Adrenal gland (tissue), 5 donors: ENCODE measurements at regions not wholly inside any gene's neighbourhood (a gene's known extent, or its start where the extent isn't known, plus 50 kb on each side); places are given as distances from the start of the nearest gene placed in this dataset.

Source experiments
- POLR2A ChIP-seq, 2 donors: fragments of 450-650 bp; IDR thresholded peaks; one replicate each; pipeline ENCODE4 v1.6.1; 2017; ENCODE audit warnings: antibody characterized with exemption in 2 of 2, mild to moderate bottlenecking in 2 of 2, moderate library complexity in 1 of 2
- TF ChIP-seq, protein P1 (sequence below), 6 experiments: fragments of 450-650 bp in 4 of 6; fragments of 200-600 bp in 2 of 6; sonication (generic) in 1 of 6; IDR thresholded peaks; 1 replicate in 5 of 6; 2 replicates in 1 of 6; pipeline versions ENCODE4 v1.5.1 to v1.8.0; 2016 to 2021; ENCODE audit warnings: antibody characterized with exemption in 6 of 6, mild to moderate bottlenecking in 2 of 6, moderate library complexity in 1 of 6
- donor health status: DM: no; HTN: no; CAD: no.

DNA sequence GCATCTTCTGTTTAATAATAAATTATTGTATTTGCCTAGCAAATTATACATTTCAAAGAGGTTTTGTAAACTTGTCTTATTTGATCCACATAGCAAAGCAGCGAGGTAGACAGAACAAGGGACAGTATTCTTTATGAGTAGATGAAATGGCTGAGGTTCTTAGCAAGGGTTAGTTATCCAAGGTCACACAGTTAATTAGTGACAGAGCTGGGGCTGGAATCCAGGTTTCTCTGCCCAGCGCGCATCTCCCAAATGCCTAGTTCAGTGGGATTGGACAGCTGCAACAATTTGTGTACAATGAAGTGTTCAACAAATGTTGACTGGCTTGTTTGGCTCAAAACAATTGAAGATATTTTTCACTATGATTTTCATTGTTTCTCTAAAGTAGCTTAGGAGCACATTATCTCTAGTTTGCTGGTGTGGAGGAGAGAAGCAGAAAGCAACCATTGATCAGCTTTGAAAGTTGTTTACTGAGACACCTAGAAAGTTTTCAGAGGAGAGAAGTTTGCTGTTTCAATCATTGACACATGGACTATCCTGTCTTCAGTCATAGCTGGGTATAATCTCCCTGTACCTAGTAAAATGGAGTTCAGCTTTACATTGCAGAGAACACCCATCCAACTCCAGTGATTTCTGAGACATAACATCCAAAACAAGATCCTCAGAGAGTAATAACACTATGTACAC lies 270.6 kb downstream of the FAT3 start:
- TF ChIP-seq, protein P1, sequence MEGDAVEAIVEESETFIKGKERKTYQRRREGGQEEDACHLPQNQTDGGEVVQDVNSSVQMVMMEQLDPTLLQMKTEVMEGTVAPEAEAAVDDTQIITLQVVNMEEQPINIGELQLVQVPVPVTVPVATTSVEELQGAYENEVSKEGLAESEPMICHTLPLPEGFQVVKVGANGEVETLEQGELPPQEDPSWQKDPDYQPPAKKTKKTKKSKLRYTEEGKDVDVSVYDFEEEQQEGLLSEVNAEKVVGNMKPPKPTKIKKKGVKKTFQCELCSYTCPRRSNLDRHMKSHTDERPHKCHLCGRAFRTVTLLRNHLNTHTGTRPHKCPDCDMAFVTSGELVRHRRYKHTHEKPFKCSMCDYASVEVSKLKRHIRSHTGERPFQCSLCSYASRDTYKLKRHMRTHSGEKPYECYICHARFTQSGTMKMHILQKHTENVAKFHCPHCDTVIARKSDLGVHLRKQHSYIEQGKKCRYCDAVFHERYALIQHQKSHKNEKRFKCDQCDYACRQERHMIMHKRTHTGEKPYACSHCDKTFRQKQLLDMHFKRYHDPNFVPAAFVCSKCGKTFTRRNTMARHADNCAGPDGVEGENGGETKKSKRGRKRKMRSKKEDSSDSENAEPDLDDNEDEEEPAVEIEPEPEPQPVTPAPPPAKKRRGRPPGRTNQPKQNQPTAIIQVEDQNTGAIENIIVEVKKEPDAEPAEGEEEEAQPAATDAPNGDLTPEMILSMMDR (IDR thresholded peaks at IDR 0.05), result no peak
- no peak for TF ChIP-seq POLR2A (IDR thresholded peaks at IDR 0.05)
